ENCODE measurements at regions not wholly inside any gene's neighbourhood (a gene's known extent, or its start where the extent isn't known, plus 50 kb on each side); places are given as distances from the start of the nearest gene placed in this dataset.

DNA sequence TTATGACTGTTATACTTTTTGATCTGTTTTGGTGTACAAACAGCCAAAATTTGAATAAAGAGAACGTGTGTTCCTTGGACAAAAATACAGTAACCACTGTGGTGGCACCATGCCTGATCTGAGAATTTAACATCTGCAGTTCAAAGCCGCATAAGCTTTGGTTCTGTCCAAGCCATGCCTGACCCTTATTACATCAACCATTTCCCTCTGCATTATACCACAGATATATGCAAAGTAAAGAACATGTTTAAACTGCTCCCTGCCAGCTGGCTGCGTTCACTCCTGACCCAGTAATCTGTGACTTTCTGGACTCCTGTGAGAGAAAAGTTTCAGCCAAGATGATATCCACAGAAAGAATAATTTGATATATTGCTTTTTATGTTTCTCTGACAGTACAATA lies 890.5 kb upstream of the ANO3 start:
- no peak for TF ChIP-seq POLR2A (IDR thresholded peaks at IDR 0.05)
- TF ChIP-seq CTCF (IDR thresholded peaks at IDR 0.05): no peak
